ENCODE measurements at regions not wholly inside any gene's neighbourhood (a gene's known extent, or its start where the extent isn't known, plus 50 kb on each side); places are given as distances from the start of the nearest gene placed in this dataset.

DNA sequence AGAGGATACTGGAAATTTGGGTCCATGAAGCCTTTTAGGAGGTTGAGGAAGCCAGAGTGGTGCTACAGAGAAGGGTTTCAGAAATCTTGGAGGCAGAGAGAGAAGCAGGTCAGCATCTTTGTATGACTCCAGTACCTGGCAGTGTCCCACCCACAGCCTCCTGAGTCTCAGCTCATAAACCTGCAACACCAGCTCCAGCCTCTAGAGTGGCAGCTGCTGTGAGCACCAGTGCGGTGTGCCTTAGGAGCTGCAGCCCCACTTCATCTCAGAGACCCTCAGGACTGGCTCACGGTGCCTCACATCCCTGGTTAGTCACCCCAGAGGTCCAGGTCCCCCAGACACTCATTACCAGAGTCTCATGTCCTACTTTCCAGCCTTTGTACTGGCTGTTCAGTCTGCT, 84.8 kb upstream of the PRKAR2B start:
- no peak for TF ChIP-seq EGR1 (IDR thresholded peaks at IDR 0.05; ENCODE audit: low read depth in 2 of 2)
- TF ChIP-seq, protein P1, sequence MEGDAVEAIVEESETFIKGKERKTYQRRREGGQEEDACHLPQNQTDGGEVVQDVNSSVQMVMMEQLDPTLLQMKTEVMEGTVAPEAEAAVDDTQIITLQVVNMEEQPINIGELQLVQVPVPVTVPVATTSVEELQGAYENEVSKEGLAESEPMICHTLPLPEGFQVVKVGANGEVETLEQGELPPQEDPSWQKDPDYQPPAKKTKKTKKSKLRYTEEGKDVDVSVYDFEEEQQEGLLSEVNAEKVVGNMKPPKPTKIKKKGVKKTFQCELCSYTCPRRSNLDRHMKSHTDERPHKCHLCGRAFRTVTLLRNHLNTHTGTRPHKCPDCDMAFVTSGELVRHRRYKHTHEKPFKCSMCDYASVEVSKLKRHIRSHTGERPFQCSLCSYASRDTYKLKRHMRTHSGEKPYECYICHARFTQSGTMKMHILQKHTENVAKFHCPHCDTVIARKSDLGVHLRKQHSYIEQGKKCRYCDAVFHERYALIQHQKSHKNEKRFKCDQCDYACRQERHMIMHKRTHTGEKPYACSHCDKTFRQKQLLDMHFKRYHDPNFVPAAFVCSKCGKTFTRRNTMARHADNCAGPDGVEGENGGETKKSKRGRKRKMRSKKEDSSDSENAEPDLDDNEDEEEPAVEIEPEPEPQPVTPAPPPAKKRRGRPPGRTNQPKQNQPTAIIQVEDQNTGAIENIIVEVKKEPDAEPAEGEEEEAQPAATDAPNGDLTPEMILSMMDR (IDR thresholded peaks at IDR 0.05; ENCODE audit: low read depth, low read length, missing input control), result no peak
- no peak for TF ChIP-seq SP1 (IDR thresholded peaks at IDR 0.05)
- TF ChIP-seq, protein P2, sequence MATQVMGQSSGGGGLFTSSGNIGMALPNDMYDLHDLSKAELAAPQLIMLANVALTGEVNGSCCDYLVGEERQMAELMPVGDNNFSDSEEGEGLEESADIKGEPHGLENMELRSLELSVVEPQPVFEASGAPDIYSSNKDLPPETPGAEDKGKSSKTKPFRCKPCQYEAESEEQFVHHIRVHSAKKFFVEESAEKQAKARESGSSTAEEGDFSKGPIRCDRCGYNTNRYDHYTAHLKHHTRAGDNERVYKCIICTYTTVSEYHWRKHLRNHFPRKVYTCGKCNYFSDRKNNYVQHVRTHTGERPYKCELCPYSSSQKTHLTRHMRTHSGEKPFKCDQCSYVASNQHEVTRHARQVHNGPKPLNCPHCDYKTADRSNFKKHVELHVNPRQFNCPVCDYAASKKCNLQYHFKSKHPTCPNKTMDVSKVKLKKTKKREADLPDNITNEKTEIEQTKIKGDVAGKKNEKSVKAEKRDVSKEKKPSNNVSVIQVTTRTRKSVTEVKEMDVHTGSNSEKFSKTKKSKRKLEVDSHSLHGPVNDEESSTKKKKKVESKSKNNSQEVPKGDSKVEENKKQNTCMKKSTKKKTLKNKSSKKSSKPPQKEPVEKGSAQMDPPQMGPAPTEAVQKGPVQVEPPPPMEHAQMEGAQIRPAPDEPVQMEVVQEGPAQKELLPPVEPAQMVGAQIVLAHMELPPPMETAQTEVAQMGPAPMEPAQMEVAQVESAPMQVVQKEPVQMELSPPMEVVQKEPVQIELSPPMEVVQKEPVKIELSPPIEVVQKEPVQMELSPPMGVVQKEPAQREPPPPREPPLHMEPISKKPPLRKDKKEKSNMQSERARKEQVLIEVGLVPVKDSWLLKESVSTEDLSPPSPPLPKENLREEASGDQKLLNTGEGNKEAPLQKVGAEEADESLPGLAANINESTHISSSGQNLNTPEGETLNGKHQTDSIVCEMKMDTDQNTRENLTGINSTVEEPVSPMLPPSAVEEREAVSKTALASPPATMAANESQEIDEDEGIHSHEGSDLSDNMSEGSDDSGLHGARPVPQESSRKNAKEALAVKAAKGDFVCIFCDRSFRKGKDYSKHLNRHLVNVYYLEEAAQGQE (IDR thresholded peaks at IDR 0.05), result no peak
- no peak for TF ChIP-seq JUND (IDR thresholded peaks at IDR 0.05)
- TF ChIP-seq RAD21 (IDR thresholded peaks at IDR 0.05), result no peak
- TF ChIP-seq, protein P3, sequence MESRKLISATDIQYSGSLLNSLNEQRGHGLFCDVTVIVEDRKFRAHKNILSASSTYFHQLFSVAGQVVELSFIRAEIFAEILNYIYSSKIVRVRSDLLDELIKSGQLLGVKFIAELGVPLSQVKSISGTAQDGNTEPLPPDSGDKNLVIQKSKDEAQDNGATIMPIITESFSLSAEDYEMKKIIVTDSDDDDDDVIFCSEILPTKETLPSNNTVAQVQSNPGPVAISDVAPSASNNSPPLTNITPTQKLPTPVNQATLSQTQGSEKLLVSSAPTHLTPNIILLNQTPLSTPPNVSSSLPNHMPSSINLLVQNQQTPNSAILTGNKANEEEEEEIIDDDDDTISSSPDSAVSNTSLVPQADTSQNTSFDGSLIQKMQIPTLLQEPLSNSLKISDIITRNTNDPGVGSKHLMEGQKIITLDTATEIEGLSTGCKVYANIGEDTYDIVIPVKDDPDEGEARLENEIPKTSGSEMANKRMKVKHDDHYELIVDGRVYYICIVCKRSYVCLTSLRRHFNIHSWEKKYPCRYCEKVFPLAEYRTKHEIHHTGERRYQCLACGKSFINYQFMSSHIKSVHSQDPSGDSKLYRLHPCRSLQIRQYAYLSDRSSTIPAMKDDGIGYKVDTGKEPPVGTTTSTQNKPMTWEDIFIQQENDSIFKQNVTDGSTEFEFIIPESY (IDR thresholded peaks at IDR 0.05), result no peak
- no peak for TF ChIP-seq TAF1 (conservative IDR thresholded peaks at IDR 0.05)
- TF ChIP-seq, protein P4, sequence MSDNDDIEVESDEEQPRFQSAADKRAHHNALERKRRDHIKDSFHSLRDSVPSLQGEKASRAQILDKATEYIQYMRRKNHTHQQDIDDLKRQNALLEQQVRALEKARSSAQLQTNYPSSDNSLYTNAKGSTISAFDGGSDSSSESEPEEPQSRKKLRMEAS (IDR thresholded peaks at IDR 0.05), result no peak
- TF ChIP-seq RXRA (IDR thresholded peaks at IDR 0.05), result no peak

Data from liver (tissue), 3 donors.